ENCODE measurements at regions not wholly inside any gene's neighbourhood (a gene's known extent, or its start where the extent isn't known, plus 50 kb on each side); places are given as distances from the start of the nearest gene placed in this dataset.

DNA sequence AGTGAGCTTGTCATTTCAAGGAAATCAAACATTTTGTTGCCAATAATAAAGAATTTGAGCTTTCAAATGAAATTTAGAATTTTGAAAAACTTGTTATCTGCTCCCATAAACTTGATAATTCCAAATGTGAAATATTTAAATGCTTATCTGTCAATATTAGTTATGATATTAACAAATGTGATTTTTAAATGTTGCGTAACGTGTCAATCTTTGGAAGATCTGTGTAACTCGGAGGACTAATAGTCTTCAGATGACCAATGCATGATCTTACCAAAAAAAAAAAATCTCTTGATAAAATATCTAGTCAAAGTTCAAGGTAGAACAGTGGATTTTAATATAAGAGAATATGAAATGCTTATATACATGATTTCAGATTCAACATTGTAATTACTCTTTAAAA is 274.5 kb upstream of the HSF2 start:
- TF ChIP-seq SMC3 (conservative IDR thresholded peaks at IDR 0.05; ENCODE audit: poor library complexity) (no peak), EZH2 (IDR thresholded peaks at IDR 0.05; ENCODE audit: borderline replicate concordance, insufficient read depth, low read length, poor library complexity, severe bottlenecking) (no peak), POLR2AphosphoS5 (IDR thresholded peaks at IDR 0.05) (no peak), MXI1 (conservative IDR thresholded peaks at IDR 0.05; ENCODE audit: poor library complexity, severe bottlenecking) (no peak)
- TF ChIP-seq, protein P1, sequence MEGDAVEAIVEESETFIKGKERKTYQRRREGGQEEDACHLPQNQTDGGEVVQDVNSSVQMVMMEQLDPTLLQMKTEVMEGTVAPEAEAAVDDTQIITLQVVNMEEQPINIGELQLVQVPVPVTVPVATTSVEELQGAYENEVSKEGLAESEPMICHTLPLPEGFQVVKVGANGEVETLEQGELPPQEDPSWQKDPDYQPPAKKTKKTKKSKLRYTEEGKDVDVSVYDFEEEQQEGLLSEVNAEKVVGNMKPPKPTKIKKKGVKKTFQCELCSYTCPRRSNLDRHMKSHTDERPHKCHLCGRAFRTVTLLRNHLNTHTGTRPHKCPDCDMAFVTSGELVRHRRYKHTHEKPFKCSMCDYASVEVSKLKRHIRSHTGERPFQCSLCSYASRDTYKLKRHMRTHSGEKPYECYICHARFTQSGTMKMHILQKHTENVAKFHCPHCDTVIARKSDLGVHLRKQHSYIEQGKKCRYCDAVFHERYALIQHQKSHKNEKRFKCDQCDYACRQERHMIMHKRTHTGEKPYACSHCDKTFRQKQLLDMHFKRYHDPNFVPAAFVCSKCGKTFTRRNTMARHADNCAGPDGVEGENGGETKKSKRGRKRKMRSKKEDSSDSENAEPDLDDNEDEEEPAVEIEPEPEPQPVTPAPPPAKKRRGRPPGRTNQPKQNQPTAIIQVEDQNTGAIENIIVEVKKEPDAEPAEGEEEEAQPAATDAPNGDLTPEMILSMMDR (IDR thresholded peaks at IDR 0.05; ENCODE audit: poor library complexity, severe bottlenecking) = no peak
- TF ChIP-seq, protein P2, sequence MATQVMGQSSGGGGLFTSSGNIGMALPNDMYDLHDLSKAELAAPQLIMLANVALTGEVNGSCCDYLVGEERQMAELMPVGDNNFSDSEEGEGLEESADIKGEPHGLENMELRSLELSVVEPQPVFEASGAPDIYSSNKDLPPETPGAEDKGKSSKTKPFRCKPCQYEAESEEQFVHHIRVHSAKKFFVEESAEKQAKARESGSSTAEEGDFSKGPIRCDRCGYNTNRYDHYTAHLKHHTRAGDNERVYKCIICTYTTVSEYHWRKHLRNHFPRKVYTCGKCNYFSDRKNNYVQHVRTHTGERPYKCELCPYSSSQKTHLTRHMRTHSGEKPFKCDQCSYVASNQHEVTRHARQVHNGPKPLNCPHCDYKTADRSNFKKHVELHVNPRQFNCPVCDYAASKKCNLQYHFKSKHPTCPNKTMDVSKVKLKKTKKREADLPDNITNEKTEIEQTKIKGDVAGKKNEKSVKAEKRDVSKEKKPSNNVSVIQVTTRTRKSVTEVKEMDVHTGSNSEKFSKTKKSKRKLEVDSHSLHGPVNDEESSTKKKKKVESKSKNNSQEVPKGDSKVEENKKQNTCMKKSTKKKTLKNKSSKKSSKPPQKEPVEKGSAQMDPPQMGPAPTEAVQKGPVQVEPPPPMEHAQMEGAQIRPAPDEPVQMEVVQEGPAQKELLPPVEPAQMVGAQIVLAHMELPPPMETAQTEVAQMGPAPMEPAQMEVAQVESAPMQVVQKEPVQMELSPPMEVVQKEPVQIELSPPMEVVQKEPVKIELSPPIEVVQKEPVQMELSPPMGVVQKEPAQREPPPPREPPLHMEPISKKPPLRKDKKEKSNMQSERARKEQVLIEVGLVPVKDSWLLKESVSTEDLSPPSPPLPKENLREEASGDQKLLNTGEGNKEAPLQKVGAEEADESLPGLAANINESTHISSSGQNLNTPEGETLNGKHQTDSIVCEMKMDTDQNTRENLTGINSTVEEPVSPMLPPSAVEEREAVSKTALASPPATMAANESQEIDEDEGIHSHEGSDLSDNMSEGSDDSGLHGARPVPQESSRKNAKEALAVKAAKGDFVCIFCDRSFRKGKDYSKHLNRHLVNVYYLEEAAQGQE (IDR thresholded peaks at IDR 0.05; ENCODE audit: borderline replicate concordance) = no peak
